WI38 (cell line): ENCODE measurements at regions not wholly inside any gene's neighbourhood (a gene's known extent, or its start where the extent isn't known, plus 50 kb on each side); places are given as distances from the start of the nearest gene placed in this dataset.

Source experiments
- H3K4me3 ChIP-seq: 2 replicates; pipeline ENCODE4 v1.5.1; 2011; ENCODE audit warnings: low read depth, mild to moderate bottlenecking, control low read depth, low read length
- TF ChIP-seq, protein P1 (sequence below): IDR thresholded peaks from 2 replicates; pipeline ENCODE4 v1.5.1; 2012; ENCODE audit warnings: low read depth, mild to moderate bottlenecking, control low read depth, low read length

DNA sequence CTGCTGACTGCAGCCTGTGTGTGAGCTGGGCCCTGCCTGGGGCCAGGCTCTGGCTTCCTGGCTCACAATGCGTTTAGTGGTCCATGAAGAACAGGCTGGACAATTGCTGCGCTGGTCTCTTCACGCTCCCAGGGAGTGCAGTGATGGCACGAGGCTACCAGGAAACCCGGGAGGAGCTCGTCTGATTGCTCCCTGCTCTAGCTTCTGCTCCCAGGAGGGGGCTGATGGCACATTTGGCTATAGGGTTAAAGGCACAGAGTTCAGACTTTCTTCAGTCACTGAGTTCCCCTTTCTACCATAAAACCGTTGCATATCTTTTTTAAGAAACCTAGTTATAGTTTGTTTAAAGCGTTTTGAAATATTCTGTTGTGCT, 60.1 kb downstream of the KCNF1 start:
- TF ChIP-seq, protein P1, sequence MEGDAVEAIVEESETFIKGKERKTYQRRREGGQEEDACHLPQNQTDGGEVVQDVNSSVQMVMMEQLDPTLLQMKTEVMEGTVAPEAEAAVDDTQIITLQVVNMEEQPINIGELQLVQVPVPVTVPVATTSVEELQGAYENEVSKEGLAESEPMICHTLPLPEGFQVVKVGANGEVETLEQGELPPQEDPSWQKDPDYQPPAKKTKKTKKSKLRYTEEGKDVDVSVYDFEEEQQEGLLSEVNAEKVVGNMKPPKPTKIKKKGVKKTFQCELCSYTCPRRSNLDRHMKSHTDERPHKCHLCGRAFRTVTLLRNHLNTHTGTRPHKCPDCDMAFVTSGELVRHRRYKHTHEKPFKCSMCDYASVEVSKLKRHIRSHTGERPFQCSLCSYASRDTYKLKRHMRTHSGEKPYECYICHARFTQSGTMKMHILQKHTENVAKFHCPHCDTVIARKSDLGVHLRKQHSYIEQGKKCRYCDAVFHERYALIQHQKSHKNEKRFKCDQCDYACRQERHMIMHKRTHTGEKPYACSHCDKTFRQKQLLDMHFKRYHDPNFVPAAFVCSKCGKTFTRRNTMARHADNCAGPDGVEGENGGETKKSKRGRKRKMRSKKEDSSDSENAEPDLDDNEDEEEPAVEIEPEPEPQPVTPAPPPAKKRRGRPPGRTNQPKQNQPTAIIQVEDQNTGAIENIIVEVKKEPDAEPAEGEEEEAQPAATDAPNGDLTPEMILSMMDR, result no peak
- no peak overlapping the region for H3K4me3 ChIP-seq

DNA sequence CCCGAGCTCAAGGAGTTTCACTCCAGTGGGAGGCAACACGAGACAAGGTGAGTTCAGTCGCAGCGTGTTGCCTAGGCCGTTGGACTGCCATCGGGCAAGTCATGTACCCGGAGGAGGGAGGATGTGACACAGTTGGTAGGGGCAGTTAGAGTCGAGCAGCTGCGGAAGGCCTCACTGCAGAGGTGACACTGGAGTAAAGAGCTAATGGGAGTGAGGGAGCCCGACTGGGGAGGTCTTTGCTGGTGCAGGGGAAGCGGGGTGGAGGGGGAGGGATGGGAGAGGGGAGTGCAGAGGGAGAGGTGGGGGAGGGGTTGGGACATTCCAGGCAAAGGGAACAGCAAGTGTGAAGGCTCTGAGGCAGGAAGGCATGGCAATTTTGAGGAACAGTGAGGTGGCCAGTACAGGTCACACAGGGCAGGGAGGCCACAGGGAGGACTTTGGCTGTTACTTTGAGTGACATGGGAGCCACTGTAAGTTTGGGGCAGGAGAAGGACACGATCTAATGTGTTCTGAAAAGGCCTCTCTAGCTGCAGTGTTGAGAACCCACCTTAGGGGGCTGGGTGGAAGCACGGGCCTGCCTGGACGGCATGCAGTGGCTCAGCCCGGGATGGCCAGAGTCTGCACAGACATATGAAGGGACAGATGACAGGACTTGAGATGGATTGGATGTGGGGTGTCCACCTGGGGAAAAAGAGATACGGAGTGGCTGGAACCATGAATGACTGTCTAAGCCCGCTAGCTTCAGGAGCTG, 61.1 kb downstream of the KCNF1 start:
- TF ChIP-seq, protein P1, result no peak
- H3K4me3 ChIP-seq, result no peak overlapping the region

DNA sequence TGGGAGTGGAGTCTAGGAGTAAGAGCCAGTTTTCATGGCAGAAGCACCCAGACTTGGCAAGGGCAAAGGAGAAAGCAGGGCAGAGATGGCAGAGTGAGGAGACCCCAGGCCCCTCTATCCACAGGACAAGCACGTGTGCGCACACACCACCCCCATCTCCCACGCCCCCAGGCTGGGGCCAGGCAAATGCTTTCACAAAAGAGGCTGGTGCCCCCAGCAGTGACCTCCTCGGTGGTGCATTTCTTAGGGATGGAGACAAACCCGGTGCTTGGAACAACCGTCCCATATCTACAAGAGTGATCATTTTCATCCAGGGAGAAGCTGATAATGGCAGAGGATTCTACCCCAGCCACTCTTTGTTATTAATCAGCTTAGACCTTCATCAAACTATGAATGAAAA, 62.0 kb downstream of the KCNF1 start:
- H3K4me3 ChIP-seq, result no peak overlapping the region
- TF ChIP-seq, protein P1, result no peak

DNA sequence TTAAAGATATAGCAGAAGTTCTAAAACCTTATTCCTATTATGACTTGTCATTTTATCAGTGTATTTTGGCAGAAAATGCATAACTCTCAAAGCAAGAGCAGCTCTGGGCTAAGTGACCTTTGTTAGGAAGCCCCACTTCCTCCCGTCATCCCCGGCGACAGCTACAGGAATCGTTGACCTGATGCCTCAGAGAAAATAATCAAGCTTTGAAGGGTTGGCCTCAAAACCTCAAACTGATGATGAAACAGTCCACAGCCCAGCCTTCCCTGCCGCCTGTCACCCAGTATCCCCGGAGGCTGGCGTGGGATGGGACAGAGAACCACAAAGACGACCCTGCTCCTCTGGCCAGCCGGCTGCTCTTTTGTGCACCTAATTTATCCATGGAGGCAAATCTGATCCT, 65.3 kb downstream of the KCNF1 start:
- TF ChIP-seq, protein P1, result no peak
- H3K4me3 ChIP-seq, result no peak overlapping the region

DNA sequence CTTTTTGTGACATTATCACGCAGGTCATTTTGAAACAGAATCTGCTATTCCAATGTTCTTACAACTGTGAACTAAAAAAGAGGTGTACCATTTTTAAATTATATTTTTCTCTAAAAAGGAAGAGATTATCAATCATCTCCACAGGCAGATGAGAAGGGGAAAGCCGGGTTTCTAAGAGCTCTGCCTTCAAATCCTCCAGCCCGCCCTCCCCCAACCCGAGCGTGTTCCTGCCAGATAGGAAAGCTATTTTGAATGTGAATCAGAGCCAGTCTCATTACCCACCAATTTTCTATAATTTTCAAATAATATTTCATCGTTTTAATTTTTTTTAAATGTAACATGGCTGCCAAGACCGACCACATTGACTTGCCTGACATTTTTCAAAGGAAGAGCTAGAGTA, 65.9 kb downstream of the KCNF1 start:
- TF ChIP-seq, protein P1, result no peak
- no peak overlapping the region for H3K4me3 ChIP-seq

DNA sequence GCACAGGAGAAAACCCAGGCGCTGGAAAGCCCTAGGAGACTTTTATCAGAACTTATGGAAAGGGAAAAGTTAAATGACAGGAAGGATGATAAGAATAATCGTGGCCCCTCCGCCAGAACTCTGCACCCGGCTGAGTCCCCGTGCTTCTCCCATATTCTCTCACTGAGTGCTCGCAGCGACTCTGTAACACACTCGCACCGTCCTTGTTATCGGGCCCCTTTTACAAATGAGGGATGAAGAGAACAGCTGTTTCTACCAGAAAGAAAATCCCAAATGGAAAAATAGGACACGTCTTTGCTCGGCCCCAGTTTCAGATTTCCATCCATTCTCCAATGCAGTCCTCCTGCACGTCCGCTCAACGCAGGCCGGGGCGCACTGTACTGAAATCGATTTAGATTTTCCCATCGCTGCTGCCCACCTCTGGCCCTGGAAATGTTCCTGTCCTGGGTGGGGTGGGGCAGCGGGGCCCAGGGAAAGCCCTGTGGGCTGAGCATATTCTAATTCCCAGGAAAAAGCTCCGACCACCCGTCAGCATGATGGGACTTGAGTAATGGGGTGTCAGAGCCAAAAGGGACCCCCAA, 66.4 kb downstream of the KCNF1 start:
- TF ChIP-seq, protein P1, result no peak
- no peak overlapping the region for H3K4me3 ChIP-seq

DNA sequence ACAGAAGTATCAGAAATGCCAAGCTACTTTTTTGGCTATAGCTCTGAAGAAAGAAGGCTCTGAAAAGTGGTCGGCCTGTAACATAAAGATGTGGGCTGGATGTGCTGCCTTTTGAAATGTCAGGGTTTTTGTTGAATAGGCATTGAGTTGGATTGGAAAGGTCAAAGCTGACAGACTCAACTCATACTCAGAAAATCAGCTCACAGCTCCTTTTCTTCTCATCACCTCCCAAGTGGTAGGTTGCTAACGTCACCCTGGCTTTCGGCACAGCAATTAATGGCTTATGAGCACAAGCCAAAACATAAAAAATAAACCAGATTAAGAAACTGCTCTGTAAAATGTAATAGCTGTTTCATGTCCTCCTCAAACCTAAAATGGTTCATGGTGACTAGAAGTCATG, 68.3 kb downstream of the KCNF1 start:
- H3K4me3 ChIP-seq, result no peak overlapping the region
- TF ChIP-seq, protein P1, result no peak
